ENCODE measurements at regions not wholly inside any gene's neighbourhood (a gene's known extent, or its start where the extent isn't known, plus 50 kb on each side); places are given as distances from the start of the nearest gene placed in this dataset.

DNA sequence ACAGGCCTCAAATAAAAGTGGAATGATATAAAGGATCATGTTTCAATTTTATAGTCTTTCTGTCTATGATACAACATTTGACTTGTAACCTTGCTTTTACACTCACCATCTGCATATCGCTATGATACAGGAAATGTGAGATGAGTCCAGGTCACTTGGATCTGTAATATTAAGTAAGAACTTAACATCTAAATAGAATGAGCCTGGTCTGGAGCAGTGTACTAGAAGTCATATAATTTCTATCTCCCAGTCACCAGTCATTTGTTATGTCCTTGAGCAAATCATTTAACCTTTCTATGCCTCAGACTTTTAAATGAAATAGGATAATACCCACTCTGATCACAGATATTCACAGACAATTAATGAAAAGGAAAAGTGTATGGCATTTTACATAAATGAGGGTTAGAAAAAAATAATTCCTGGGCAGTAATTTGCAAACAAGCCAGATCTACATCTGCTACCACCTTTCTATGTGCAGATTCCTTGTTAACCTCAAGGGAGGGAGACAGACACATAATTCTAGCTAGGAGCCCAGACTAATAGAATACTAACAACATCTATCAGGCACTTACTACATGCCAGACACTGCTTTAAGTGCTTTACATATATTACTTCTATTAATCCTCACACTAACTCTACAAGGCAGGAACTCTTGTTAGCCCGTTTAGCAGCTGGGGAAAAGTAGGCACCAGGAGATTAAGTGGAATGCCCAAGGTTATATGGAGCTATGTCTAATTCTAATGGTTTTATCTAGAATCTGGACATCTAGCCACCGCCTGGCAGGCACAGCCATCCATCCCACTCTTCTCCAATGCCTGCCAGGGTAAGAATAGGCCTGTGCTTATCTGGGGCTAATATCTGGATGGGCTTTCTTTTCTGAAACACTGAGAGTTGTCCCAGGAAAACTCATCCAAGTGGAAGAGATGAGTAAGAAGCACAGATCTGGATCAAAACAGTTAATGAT is 313.6 kb upstream of the CDH20 start:
- CTCF ChIA-PET = no interaction called here
- H3K27ac ChIP-seq (ENCODE audit: low read depth, low read length, poor library complexity, severe bottlenecking) = no peak overlapping the region
- H3K27me3 ChIP-seq (replicated peaks; ENCODE audit: insufficient read depth, low read depth, low read length, poor library complexity) = no peaks in the 10 kb centered on the region
- POLR2A ChIA-PET (ENCODE audit: low non-redundant PET) = no interaction called here
- TF ChIP-seq, protein P1, sequence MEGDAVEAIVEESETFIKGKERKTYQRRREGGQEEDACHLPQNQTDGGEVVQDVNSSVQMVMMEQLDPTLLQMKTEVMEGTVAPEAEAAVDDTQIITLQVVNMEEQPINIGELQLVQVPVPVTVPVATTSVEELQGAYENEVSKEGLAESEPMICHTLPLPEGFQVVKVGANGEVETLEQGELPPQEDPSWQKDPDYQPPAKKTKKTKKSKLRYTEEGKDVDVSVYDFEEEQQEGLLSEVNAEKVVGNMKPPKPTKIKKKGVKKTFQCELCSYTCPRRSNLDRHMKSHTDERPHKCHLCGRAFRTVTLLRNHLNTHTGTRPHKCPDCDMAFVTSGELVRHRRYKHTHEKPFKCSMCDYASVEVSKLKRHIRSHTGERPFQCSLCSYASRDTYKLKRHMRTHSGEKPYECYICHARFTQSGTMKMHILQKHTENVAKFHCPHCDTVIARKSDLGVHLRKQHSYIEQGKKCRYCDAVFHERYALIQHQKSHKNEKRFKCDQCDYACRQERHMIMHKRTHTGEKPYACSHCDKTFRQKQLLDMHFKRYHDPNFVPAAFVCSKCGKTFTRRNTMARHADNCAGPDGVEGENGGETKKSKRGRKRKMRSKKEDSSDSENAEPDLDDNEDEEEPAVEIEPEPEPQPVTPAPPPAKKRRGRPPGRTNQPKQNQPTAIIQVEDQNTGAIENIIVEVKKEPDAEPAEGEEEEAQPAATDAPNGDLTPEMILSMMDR (conservative IDR thresholded peaks at IDR 0.05; ENCODE audit: low read depth, low read length) = no peak
- TF ChIP-seq EZH2 (IDR thresholded peaks at IDR 0.05; ENCODE audit: borderline replicate concordance, low read depth, low read length, poor library complexity, severe bottlenecking) = no peak
- intact Hi-C loops (cut with micrococcal nuclease; ENCODE audit: unreplicated experiment) = no loop called here
- peaks cover 7% of the 10 kb centered on the region for H3K9me3 ChIP-seq (ENCODE audit: low read depth, low read length, poor library complexity, severe bottlenecking)
- DNase-seq (ENCODE audit: low spot score) = no peak
- no peaks in the 10 kb centered on the region for H3K4me1 ChIP-seq (ENCODE audit: insufficient read depth, low read length, poor library complexity, severe bottlenecking)
- no peak overlapping the region for H3K4me3 ChIP-seq (ENCODE audit: low read depth, low read length, poor library complexity, severe bottlenecking)
- no peaks in the 10 kb centered on the region for H3K36me3 ChIP-seq (ENCODE audit: insufficient read depth, low read length, poor library complexity, severe bottlenecking)
- BruUV-seq (replicated peaks) = no TSS peak

DNA sequence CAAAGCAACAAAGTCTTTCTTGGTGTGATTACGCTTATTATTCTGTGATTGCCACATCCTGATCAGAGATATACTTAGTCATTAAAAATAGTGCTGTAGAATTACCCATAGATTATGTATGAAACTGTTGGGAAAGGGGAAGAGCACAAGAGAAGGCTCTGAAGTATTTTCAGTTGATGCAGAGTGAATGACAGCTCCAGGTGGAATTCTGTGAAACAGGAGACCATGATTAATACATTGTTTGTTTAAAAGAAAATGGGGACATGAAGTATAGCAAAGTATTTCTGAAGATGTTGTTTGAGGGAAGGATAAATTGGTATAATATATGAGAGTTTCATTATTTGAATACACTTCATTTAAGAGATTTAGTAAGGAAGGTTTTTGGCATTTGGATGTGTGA is 307.6 kb upstream of the CDH20 start:
- TF ChIP-seq EZH2 (IDR thresholded peaks at IDR 0.05; ENCODE audit: borderline replicate concordance, low read depth, low read length, poor library complexity, severe bottlenecking) = no peak
- TF ChIP-seq, protein P1 (conservative IDR thresholded peaks at IDR 0.05; ENCODE audit: low read depth, low read length) = no peak
- Histone ChIP-seq H3K9me3 (ENCODE audit: low read depth, low read length, poor library complexity, severe bottlenecking) (peaks cover 7% of the 10 kb centered on the region), H3K27me3 (replicated peaks; ENCODE audit: insufficient read depth, low read depth, low read length, poor library complexity) (no peaks in the 10 kb centered on the region), H3K4me3 (ENCODE audit: low read depth, low read length, poor library complexity, severe bottlenecking) (no peak overlapping the region), H3K36me3 (ENCODE audit: insufficient read depth, low read length, poor library complexity, severe bottlenecking) (no peaks in the 10 kb centered on the region), H3K27ac (ENCODE audit: low read depth, low read length, poor library complexity, severe bottlenecking) (no peak overlapping the region), H3K4me1 (ENCODE audit: insufficient read depth, low read length, poor library complexity, severe bottlenecking) (no peaks in the 10 kb centered on the region)
- BruUV-seq (replicated peaks) = no TSS peak
- ChIA-PET CTCF (no interaction called here), POLR2A (ENCODE audit: low non-redundant PET) (no interaction called here)
- intact Hi-C loops (cut with micrococcal nuclease; ENCODE audit: unreplicated experiment) = no loop called here
- DNase-seq (ENCODE audit: low spot score) = no peak

DNA sequence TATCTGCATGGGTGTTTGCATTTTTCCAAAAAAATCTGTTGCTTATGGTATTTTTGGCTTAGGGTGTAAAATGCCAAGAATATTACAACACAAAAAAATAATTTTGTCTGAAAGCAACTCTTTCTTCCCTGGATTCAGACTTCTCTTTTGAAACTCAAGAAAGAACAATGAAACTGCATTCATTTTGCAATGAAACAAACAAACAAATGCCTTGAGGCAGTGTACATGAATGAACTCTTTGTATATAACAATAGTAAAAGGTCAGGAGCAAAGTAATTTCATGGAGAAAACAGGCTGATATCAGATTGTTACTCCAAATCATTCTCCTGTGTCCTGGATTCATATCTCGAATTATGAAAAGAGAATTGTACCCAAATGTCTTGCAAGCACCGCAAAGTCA is 301.6 kb upstream of the CDH20 start:
- Histone ChIP-seq H3K36me3 (ENCODE audit: insufficient read depth, low read length, poor library complexity, severe bottlenecking) (no peaks in the 10 kb centered on the region), H3K27ac (ENCODE audit: low read depth, low read length, poor library complexity, severe bottlenecking) (no peak overlapping the region), H3K4me3 (ENCODE audit: low read depth, low read length, poor library complexity, severe bottlenecking) (no peak overlapping the region), H3K4me1 (ENCODE audit: insufficient read depth, low read length, poor library complexity, severe bottlenecking) (no peaks in the 10 kb centered on the region), H3K9me3 (ENCODE audit: low read depth, low read length, poor library complexity, severe bottlenecking) (no peaks in the 10 kb centered on the region), H3K27me3 (replicated peaks; ENCODE audit: insufficient read depth, low read depth, low read length, poor library complexity) (no peaks in the 10 kb centered on the region)
- BruUV-seq (replicated peaks) = no TSS peak
- POLR2A ChIA-PET (ENCODE audit: low non-redundant PET) = no interaction called here
- DNase-seq (ENCODE audit: low spot score) = no peak
- CTCF ChIA-PET = no interaction called here
- intact Hi-C loops (cut with micrococcal nuclease; ENCODE audit: unreplicated experiment) = no loop called here
- TF ChIP-seq, protein P1 (conservative IDR thresholded peaks at IDR 0.05; ENCODE audit: low read depth, low read length) = no peak
- TF ChIP-seq EZH2 (IDR thresholded peaks at IDR 0.05; ENCODE audit: borderline replicate concordance, low read depth, low read length, poor library complexity, severe bottlenecking) = no peak

All from A673 (cell line).